SH-SY5Y (cell line): ENCODE measurements at regions not wholly inside any gene's neighbourhood (a gene's known extent, or its start where the extent isn't known, plus 50 kb on each side); places are given as distances from the start of the nearest gene placed in this dataset.

ENCODE experiments used
- GATA2 ChIP-seq: IDR thresholded peaks from 2 replicates; pipeline ENCODE4 v1.6.1; 2011; ENCODE audit warnings: mild to moderate bottlenecking, low read depth, low read length
- GATA3 ChIP-seq: IDR thresholded peaks from 2 replicates; pipeline ENCODE4 v1.6.1; 2011; ENCODE audit warnings: low read depth, mild to moderate bottlenecking, low read length, moderate library complexity

DNA sequence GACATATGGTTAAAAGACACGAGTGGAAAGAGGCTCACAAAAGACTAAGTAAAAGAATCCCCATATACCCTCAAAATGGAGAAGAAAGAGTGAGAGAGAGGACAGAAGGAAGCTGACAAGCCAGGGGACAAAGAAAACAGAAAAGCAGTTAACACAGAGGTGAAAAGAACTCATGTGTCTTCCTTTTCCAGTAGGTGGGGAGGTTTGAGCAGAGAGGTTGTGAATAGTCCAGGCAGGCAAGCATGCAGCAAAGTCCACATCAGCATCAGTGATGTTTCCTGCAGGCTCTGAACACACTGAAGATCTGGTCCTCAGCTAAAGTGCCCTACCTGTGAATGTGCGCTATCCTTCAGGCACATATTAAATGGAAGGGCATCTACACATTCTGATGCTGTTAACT lies 196.5 kb upstream of the IRAK1BP1 start:
- TF ChIP-seq GATA3 (no peak), GATA2 (no peak)
